Activated T-cell treated with anti-CD3 and anti-CD28 coated beads, Interleukin-2, amount 50 U/mL, for 4 hours (primary cell): ENCODE measurements at regions not wholly inside any gene's neighbourhood (a gene's known extent, or its start where the extent isn't known, plus 50 kb on each side); places are given as distances from the start of the nearest gene placed in this dataset.

Source experiments
- ATAC-seq, 2 donors: fragments of 200-7000 bp; cut with Tn5 transposase; one replicate each; pipeline ENCODE4 v1.10.0; 2021
- DNase-seq: peaks from one replicate; pipeline ENCODE4 v3.0.0-alpha.2; 2020
- H3K27me3 Mint-ChIP-seq: one replicate; pipeline ENCODE4 v1.8.0; 2021; ENCODE audit warnings: low read depth, mixed read lengths
- H3K36me3 Mint-ChIP-seq: one replicate; pipeline ENCODE4 v1.8.0; 2022; ENCODE audit warnings: mixed read lengths; ENCODE audit not compliant: insufficient read depth
- H3K4me1 Mint-ChIP-seq: one replicate; pipeline ENCODE4 v1.8.0; 2021; ENCODE audit warnings: low read depth, mixed read lengths
- H3K4me3 Mint-ChIP-seq: one replicate; pipeline ENCODE4 v1.8.0; 2021; ENCODE audit warnings: mild to moderate bottlenecking, moderate library complexity, mixed read lengths
- H3K9me3 Mint-ChIP-seq: one replicate; pipeline ENCODE4 v1.8.0; 2021; ENCODE audit warnings: mixed read lengths

DNA sequence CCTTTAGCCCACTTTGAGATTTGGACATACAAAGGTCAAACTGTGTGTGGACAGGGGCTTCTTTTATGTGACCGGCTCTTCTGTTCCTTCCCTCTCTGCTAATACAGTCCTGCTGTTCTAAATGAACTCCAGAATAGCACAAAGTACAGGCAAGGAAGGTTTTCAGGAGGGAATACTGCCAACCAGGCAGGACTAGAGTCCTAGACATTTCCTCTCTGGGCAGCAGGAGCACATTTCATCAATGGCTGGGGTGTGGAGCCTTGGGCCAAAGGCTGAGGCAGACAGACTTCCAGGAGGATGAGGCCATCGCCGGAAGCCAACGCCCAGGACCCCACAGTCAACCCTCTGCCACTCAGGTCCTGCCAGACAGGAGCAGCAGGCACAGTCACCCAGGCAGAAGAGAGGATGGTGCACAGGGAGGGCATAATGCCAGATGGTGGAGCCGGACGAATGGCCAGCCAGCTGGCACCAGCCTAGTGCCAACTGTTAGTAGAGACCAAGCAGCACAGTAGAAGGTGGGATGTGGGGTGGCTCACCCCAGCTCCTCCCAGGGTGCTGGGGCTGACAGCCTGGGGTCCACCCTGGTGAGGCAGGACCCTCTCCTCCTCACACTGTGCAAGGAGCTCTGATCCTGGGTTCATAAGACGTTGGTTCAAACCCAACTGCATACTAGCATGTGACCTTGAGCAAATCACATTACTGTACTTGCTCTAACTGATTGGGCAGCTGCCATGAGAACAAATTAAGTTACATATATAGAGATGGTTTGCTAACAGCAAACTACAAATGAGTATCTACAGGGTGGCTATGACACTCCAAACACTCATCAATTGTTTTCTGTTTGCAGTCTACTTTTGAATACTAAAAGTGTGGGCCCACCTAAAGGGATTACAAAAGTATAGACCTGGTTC is 410.7 kb downstream of the SIPA1L2 start:
- Mint-ChIP-seq H3K4me1 (peaks cover 9% of the 10 kb centered on the region), H3K9me3 (no peaks in the 10 kb centered on the region), H3K36me3 (no peaks in the 10 kb centered on the region)

DNA sequence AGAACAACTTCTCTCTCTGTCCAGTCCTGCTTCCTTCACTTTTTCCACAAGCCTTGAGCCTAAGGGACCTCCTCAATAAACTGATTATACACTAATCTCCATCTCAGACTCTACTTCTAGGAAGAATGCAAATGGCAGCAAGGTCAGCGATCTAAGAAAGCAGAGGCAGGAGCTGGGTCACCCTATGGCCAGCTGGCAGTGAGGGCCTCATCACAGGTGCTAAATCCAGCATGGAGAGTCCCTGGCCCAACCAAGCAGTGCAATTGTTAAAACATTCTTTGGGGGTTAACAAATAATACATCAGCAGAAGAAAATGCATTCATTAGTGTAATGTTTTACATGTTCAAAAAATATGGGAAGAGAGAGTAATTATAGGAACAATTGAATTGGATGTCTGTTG is 416.0 kb downstream of the SIPA1L2 start:
- Mint-ChIP-seq H3K4me1 (no peaks in the 10 kb centered on the region), H3K4me3 (no peak overlapping the region), H3K27me3 (no peaks in the 10 kb centered on the region), H3K36me3 (no peaks in the 10 kb centered on the region), H3K9me3 (no peaks in the 10 kb centered on the region)
- no peak for DNase-seq
- ATAC-seq: no peak

More for the DNA sequence above, 410.7 kb downstream of the SIPA1L2 start:
- ATAC-seq (no peak), DNase-seq (no peak)
- Mint-ChIP-seq H3K4me3 (no peak overlapping the region), H3K27me3 (no peaks in the 10 kb centered on the region)

DNA sequence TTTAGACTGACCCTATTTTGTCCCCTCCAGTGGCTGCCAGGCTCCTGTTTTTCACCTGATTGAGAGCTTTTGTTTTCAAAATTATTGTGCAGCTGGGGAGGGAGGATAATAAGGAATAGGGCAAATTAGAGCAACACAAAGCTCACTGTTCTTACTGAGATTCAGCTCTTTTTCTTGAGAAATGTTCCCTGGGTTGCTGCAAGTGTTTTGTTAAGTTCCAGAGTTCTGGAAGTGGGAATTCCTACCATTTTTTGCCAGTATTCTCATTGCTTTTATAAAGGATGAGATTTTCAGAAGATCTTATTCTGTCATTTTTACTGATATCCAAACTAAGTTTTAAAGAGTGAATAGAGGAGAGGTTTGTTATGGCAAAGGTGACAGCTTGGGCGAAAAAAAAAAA is 417.7 kb downstream of the SIPA1L2 start:
- H3K4me3 Mint-ChIP-seq: no peak overlapping the region
- H3K36me3 Mint-ChIP-seq: no peaks in the 10 kb centered on the region
- DNase-seq (no peak), ATAC-seq (no peak)
- no peaks in the 10 kb centered on the region for H3K4me1 Mint-ChIP-seq
- no peaks in the 10 kb centered on the region for H3K9me3 Mint-ChIP-seq
- H3K27me3 Mint-ChIP-seq: no peaks in the 10 kb centered on the region

DNA sequence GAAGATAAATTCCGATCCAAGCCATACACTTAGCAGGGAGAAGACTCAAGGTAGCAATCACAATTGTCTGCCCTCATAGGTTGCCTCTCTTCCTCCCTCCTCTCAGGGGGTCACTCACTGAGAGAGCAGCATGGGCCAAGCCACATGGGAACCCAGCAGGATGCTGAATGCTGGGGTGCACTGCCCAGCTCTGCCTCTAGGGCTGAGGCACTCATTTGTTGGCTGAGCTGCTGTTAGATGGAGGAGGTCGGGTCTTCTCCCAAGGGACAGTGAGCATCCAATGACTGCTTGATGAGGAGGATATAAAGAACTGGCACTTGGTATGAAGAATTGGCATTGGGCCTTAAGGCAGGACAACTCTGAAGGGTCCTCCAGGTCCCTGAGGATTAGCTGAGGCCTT is 418.8 kb downstream of the SIPA1L2 start:
- no peaks in the 10 kb centered on the region for H3K36me3 Mint-ChIP-seq
- no peak overlapping the region for H3K4me3 Mint-ChIP-seq
- H3K9me3 Mint-ChIP-seq: no peaks in the 10 kb centered on the region
- no peaks in the 10 kb centered on the region for H3K27me3 Mint-ChIP-seq
- no peaks in the 10 kb centered on the region for H3K4me1 Mint-ChIP-seq
- ATAC-seq (no peak), DNase-seq (no peak)

DNA sequence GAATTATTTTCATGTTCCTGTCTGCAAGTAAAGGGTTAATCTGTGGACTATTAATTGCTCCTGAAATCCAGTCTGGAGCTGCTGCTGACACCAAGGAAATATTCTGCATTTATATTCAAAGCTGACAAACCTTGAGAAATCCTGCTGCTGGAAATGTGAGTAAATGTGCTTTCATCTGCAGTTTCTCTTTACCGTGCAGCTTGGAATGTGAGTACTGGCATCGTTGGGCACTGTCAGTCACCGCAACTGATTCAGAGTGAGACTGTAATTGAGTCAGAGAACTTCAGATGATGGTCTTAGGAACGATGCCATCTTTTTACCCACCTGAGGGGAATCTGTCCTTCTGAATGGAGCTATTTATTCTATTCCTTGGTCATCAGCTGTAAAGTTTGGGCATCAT is 420.6 kb downstream of the SIPA1L2 start:
- Mint-ChIP-seq H3K4me3 (no peak overlapping the region), H3K9me3 (no peaks in the 10 kb centered on the region), H3K36me3 (no peaks in the 10 kb centered on the region), H3K27me3 (no peaks in the 10 kb centered on the region), H3K4me1 (no peaks in the 10 kb centered on the region)
- DNase-seq: no peak
- ATAC-seq: no peak

DNA sequence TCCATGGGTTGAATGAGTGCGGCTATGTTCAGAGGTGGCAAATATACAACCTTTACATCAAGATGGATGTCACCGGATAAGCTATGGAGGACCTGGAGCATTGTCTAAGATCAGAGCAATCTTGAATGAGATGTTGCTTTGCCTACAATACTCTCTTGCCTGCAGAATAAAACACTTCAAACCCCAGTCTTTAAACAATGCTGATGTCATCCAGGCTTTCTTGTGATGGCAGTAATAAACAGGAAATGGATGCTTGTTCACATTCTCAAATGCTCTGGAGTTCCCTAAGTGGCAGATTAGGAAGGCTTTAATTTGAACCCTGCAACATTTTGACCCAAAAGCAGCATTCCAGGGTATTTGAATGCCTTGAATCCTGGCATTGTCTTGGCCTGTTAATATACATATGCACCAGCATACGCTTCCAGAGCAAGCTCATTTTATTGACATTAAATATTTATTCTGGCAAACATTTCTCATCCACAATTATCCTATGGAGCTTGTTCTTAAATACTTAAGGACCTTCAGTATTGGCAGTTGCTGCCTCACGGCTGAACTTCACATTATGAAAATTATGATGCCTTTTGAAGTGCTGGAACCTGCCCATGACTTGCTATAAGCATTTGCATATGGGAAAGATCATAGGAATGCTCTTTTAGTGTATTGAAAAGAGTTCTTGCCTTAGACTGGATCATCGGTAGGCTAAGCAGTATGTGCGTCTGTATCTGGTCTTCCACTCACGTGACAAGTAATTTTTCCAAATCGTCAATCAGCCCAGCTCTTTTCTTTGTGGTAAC is 422.7 kb downstream of the SIPA1L2 start:
- ATAC-seq (no peak), DNase-seq (no peak)
- Mint-ChIP-seq H3K36me3 (no peaks in the 10 kb centered on the region), H3K4me3 (no peak overlapping the region), H3K4me1 (no peaks in the 10 kb centered on the region), H3K9me3 (peaks cover 9% of the 10 kb centered on the region), H3K27me3 (no peaks in the 10 kb centered on the region)

DNA sequence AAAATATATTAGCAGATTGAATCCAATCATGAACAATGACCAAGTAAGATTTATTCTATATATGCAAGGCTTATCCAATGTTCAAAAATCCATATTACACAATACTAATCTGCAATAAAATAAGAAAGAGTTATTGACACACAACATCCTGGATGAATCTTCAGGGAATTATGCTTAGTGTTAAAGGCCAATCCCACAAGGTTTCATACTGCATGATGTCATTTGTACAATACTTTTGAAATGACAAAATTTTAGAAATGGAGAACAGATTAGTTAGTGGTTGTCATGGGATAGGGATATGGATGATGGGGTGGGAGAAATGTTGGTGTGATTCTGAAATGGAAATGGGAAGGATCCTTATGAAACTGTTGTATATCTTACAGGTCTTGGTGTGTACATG is 425.7 kb downstream of the SIPA1L2 start:
- peaks cover 14% of the 10 kb centered on the region for H3K9me3 Mint-ChIP-seq
- H3K4me1 Mint-ChIP-seq: no peaks in the 10 kb centered on the region
- ATAC-seq (no peak), DNase-seq (no peak)
- no peaks in the 10 kb centered on the region for H3K36me3 Mint-ChIP-seq
- H3K27me3 Mint-ChIP-seq: no peaks in the 10 kb centered on the region
- H3K4me3 Mint-ChIP-seq: no peak overlapping the region

DNA sequence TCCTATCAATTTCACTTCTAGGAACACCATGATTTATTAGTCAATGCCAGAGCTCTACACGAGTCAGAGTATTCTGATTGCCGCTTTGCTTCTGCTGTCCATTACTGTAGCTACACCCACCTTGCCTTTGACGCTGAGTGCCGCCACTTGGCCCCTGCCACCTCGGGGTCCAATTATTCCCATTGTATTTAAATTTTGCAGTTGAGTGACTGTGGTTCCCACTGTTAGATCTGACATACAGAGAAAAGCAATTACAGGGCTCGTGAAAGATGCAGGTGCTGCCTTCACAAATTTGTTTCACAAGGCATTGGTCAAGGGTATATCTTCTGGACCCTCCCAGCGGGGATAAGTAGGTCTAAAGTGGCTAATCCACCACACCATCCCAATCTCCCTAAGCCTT is 428.9 kb downstream of the SIPA1L2 start:
- no peaks in the 10 kb centered on the region for H3K36me3 Mint-ChIP-seq
- ATAC-seq: no peak
- H3K9me3 Mint-ChIP-seq: peaks cover 14% of the 10 kb centered on the region
- no peaks in the 10 kb centered on the region for H3K27me3 Mint-ChIP-seq
- no peaks in the 10 kb centered on the region for H3K4me1 Mint-ChIP-seq
- no peak for DNase-seq
- H3K4me3 Mint-ChIP-seq: no peak overlapping the region

DNA sequence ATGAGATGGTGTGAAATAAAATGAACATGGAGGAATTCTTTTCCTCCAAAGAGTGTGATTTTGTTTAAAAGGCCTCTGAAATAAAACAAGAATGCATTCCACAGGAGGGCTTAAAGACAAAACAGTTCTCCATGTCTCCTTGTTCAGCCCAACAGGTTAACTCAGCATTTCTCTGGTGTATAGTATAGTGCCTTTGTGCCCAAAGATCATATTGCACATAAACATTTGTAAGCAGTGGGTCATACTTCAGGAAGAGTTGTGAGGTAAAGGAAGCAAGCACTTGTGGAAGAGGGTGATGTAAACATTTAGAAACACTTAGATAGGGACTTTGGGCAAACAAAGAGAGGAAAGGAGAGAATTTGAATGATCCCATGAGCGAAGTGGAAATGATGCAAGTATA is 433.9 kb downstream of the SIPA1L2 start:
- Mint-ChIP-seq H3K36me3 (no peaks in the 10 kb centered on the region), H3K4me3 (no peak overlapping the region), H3K27me3 (no peaks in the 10 kb centered on the region), H3K9me3 (no peaks in the 10 kb centered on the region), H3K4me1 (no peaks in the 10 kb centered on the region)
- no peak for ATAC-seq
- no peak for DNase-seq

DNA sequence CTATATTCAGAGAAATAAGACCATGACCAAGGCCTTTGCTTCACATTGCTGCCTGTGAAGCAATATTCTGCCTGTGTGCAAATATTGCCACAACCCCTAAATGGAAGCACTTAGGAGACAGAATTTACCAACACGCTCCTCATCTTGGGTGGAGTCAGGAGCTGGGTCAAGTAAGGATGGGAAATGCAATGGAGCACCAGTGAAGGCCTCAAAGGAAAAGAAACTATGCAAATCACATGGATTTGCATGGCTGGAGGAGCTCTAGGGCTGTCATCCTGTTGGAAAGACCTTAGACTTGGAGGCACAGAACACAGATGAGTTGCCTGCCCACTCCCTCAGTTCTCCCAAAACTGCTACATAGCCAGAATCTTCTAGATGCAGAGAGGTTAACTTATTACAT is 435.5 kb downstream of the SIPA1L2 start:
- Mint-ChIP-seq H3K4me1 (no peaks in the 10 kb centered on the region), H3K9me3 (no peaks in the 10 kb centered on the region), H3K27me3 (no peaks in the 10 kb centered on the region), H3K4me3 (no peak overlapping the region), H3K36me3 (no peaks in the 10 kb centered on the region)
- ATAC-seq (no peak), DNase-seq (no peak)

DNA sequence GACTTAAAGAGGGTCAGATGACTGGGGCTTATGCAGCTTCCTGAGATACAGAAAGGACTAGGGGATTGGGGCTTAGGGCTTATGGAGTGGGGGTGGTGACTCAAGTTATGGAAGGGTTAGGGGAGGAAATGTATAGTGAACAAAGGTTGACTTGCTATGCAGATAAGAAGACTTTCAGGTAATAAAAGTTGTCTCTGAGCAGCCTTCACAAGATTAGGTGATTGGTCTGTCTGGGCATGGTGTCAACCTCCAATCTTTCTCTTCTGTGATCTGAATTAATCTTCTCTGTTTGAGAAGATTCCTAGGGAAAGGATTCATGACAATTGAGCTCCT is 436.5 kb downstream of the SIPA1L2 start:
- no peak for DNase-seq
- Mint-ChIP-seq H3K27me3 (no peaks in the 10 kb centered on the region), H3K36me3 (no peaks in the 10 kb centered on the region), H3K4me3 (no peak overlapping the region), H3K9me3 (no peaks in the 10 kb centered on the region), H3K4me1 (no peaks in the 10 kb centered on the region)
- ATAC-seq: no peak

DNA sequence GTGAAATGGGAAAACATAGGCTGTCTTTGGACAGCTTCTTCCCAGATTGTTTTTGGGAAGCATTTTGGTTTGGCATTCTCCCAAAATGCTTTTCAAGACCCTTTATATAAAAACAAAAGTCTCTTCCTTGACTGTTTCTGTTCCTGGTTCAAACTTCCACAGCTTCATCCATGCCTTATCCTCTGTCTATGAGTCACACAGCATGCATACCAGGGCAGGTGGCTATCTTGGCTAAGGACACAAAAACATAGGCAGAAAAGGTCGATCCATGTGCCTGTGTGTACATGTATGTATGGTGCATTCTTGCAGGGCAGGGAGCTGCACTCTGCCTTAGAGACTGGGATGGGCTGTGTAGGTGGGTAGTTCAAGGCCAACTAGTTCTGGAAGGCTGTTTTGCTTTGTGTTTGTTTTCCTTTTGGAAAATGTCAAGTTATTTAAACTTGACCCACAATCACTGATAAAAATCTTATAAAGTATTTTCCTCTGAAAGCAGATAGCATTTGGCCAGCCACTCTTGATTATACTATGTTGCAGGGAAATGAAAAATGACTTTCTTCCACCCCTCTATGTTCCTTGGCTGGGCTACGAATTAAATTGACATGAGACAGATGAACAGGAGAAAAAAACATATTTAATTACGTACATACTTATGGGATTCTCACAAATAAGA is 437.0 kb downstream of the SIPA1L2 start:
- no peaks in the 10 kb centered on the region for H3K36me3 Mint-ChIP-seq
- ATAC-seq (no peak), DNase-seq (no peak)
- no peaks in the 10 kb centered on the region for H3K9me3 Mint-ChIP-seq
- no peaks in the 10 kb centered on the region for H3K4me1 Mint-ChIP-seq
- H3K27me3 Mint-ChIP-seq: no peaks in the 10 kb centered on the region
- H3K4me3 Mint-ChIP-seq: no peak overlapping the region

DNA sequence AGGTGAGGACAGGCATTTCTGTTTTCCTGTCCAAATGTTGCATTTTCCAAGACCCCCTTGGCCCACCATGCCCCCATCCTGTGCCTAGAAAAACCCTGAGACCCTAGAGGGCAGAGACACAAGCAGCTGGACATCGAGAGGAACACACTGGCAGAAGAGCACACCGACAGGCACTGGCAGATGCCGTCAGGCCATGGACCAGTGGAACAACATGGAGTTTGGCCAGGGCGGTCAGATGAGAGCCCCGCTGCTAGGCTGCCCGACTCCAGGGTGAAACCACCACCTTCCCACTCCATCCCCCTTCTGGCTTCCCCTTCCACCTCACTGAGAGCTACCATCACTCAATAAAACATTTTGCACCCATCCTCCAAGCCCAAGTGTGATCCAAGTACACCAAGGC is 438.4 kb downstream of the SIPA1L2 start:
- H3K9me3 Mint-ChIP-seq: no peaks in the 10 kb centered on the region
- ATAC-seq: no peak
- no peaks in the 10 kb centered on the region for H3K27me3 Mint-ChIP-seq
- H3K4me1 Mint-ChIP-seq: no peaks in the 10 kb centered on the region
- H3K4me3 Mint-ChIP-seq: no peak overlapping the region
- H3K36me3 Mint-ChIP-seq: no peaks in the 10 kb centered on the region
- DNase-seq: no peak

DNA sequence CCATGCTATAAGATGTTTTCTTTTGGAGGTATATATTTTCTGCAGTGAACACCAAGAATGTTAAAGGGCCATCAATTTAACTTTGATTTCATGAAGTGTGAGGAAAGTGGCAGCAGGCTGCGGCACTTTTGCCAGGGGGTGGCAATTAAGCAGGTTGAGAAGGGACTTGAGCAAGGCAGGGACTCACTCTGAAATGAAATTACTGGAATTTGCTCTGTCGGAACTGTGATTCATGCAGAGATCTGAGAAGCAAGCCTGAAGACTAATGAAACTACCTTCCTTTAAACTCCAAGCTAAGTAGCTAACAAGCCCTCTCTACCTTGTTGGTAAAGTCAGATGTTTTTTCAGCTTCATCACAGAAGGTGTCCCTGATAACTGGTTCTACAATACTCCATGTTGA is 441.6 kb downstream of the SIPA1L2 start:
- no peak for DNase-seq
- ATAC-seq: no peak

DNA sequence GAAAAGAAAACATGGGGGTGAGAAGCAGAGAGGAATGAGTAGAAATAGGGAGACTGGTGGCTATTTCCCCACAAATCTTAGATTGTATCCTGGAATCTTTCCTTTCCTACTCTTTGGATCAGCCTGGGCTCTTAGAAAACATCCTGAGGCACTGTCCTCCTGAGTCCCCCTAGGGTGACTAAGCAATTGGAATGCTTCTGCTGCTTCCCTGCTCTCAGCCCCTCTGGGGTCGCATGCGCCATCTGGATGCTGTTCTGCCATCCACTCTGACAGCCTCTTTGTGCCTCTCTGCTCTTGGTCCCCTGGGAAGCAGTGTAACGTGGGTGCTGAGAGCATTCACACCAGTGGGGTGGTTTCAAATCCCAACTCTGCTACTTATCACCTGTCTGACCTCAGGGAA is 443.0 kb downstream of the SIPA1L2 start:
- H3K4me3 Mint-ChIP-seq: no peak overlapping the region
- H3K9me3 Mint-ChIP-seq: no peaks in the 10 kb centered on the region
- peaks cover 3% of the 10 kb centered on the region for H3K27me3 Mint-ChIP-seq
- ATAC-seq (no peak), DNase-seq (no peak)
- H3K36me3 Mint-ChIP-seq: no peaks in the 10 kb centered on the region
- H3K4me1 Mint-ChIP-seq: no peaks in the 10 kb centered on the region

More for the DNA sequence above, 441.6 kb downstream of the SIPA1L2 start:
- no peaks in the 10 kb centered on the region for H3K4me1 Mint-ChIP-seq
- no peaks in the 10 kb centered on the region for H3K9me3 Mint-ChIP-seq
- peaks cover 3% of the 10 kb centered on the region for H3K27me3 Mint-ChIP-seq
- no peaks in the 10 kb centered on the region for H3K36me3 Mint-ChIP-seq
- H3K4me3 Mint-ChIP-seq: no peak overlapping the region
